ENCODE measurements at regions not wholly inside any gene's neighbourhood (a gene's known extent, or its start where the extent isn't known, plus 50 kb on each side); places are given as distances from the start of the nearest gene placed in this dataset.

DNA sequence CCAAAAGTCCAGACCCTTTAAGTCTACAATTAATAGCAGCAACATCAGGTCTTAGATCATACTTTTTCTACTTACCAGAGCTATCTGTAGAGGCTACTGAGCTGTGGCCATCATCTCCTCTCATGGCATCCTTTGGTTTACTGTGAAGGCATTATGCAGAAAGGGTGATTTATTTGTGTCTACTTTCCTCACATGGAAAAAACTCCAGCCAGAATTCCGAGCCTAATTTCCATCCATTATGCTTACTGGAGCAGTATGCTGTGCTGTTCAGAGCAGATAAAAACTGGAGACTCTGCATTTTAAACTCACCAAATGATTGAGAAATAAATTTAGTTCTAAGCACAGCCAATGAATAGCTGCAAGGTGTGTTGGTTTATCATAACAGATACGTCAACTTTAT lies 581.8 kb downstream of the ETS1 start:
- no peak overlapping the region for H3K9ac ChIP-seq (replicated peaks; ENCODE audit: extremely low read depth, insufficient read depth, low read length)
- H3K4me2 ChIP-seq (ENCODE audit: insufficient read depth, low read length): no peak overlapping the region
- no peaks in the 10 kb centered on the region for H3K27me3 ChIP-seq (ENCODE audit: control insufficient read depth in 2 of 2, insufficient read depth in 2 of 2, low read length in 2 of 2)
- H3K36me3 ChIP-seq (ENCODE audit: control insufficient read depth in 2 of 2, extremely low read depth in 1 of 2, insufficient read depth in 2 of 2, low read length in 2 of 2): no peaks in the 10 kb centered on the region
- no peak for DNase-seq (ENCODE audit: low read depth, low spot score)
- H3K27ac ChIP-seq (ENCODE audit: insufficient read depth, low read depth, low read length): no peak overlapping the region
- no peaks in the 10 kb centered on the region for H3K4me1 ChIP-seq (ENCODE audit: control insufficient read depth, extremely low read depth, insufficient read depth, low read length)
- ChIA-PET CTCF (interaction anchor here (1.9 kb wide), 1 partner anchor 16 kb away, joined by 5 read pairs; no protein-coding TSS in a partner anchor), POLR2A (no interaction called here)
- H2AFZ ChIP-seq (ENCODE audit: low read depth, low read length): no peak overlapping the region
- FAIRE-seq: no peak
- no peaks in the 10 kb centered on the region for H4K20me1 ChIP-seq (replicated peaks; ENCODE audit: control insufficient read depth, extremely low read depth, insufficient read depth, low read length)
- H3K79me2 ChIP-seq (ENCODE audit: control insufficient read depth, insufficient read depth, low read length): no peaks in the 10 kb centered on the region
- BruUV-seq (replicated peaks): no TSS peak
- intact Hi-C loops (cut with micrococcal nuclease): no loop called here
- TF ChIP-seq, protein P1, sequence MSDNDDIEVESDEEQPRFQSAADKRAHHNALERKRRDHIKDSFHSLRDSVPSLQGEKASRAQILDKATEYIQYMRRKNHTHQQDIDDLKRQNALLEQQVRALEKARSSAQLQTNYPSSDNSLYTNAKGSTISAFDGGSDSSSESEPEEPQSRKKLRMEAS (IDR thresholded peaks at IDR 0.05; ENCODE audit: insufficient read depth, insufficient read length): no peak
- no peak for TF ChIP-seq GATA2 (IDR thresholded peaks at IDR 0.05; ENCODE audit: insufficient read depth, insufficient read length, low read depth, low read length)
- TF ChIP-seq POLR2AphosphoS5 (IDR thresholded peaks at IDR 0.05; ENCODE audit: insufficient read depth, low read depth, low read length): no peak
- no peak for TF ChIP-seq MYC (IDR thresholded peaks at IDR 0.05; ENCODE audit: low read depth, low read length)
- no peak for TF ChIP-seq FOS (IDR thresholded peaks at IDR 0.05; ENCODE audit: borderline replicate concordance, insufficient read depth, low read length)
- TF ChIP-seq EZH2 (IDR thresholded peaks at IDR 0.05; ENCODE audit: borderline replicate concordance, low read depth, low read length, severe bottlenecking): no peak
- TF ChIP-seq, protein P2, sequence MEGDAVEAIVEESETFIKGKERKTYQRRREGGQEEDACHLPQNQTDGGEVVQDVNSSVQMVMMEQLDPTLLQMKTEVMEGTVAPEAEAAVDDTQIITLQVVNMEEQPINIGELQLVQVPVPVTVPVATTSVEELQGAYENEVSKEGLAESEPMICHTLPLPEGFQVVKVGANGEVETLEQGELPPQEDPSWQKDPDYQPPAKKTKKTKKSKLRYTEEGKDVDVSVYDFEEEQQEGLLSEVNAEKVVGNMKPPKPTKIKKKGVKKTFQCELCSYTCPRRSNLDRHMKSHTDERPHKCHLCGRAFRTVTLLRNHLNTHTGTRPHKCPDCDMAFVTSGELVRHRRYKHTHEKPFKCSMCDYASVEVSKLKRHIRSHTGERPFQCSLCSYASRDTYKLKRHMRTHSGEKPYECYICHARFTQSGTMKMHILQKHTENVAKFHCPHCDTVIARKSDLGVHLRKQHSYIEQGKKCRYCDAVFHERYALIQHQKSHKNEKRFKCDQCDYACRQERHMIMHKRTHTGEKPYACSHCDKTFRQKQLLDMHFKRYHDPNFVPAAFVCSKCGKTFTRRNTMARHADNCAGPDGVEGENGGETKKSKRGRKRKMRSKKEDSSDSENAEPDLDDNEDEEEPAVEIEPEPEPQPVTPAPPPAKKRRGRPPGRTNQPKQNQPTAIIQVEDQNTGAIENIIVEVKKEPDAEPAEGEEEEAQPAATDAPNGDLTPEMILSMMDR (IDR thresholded peaks at IDR 0.05; ENCODE audit: extremely low read depth in 1 of 2, insufficient read depth in 1 of 2, low read depth in 1 of 2, low read length in 2 of 2): no peak
- TF ChIP-seq POLR2A (IDR thresholded peaks at IDR 0.05; ENCODE audit: low read depth, low read length): no peak
- no peak for TF ChIP-seq JUN (IDR thresholded peaks at IDR 0.05; ENCODE audit: borderline replicate concordance, insufficient read depth, insufficient read length, low read depth)
- H3K4me3 ChIP-seq (replicated peaks in 1 of 3; ENCODE audit: insufficient read depth in 1 of 3, low read depth in 1 of 3, low read length in 3 of 3): no peak overlapping the region
- no peaks in the 10 kb centered on the region for H3K9me3 ChIP-seq (replicated peaks; ENCODE audit: control insufficient read depth, insufficient read depth, low read length)
- no peaks in the 10 kb centered on the region for H3K9me1 ChIP-seq (replicated peaks; ENCODE audit: control insufficient read depth, extremely low read depth, insufficient read depth, low read length)
- dilution Hi-C loops (cut with MboI; ENCODE audit: extremely low pct_ligation_motif_present, low sequenced_read_pairs): no loop called here

Data from endothelial cell of umbilical vein (primary cell).